Activated CD8-positive, alpha-beta memory T cell treated with anti-CD3 and anti-CD28 coated beads, Interleukin-2, amount 50 U/mL, for 1 hour (primary cell): ENCODE measurements at regions not wholly inside any gene's neighbourhood (a gene's known extent, or its start where the extent isn't known, plus 50 kb on each side); places are given as distances from the start of the nearest gene placed in this dataset.

Experiments used
- DNase-seq: peaks from one replicate; pipeline ENCODE4 v3.0.0-alpha.2; 2020; ENCODE audit errors: extremely low read depth

- no peak for DNase-seq
Measured at GRCh38 chr14:71597955-71598660, 334.1 kb upstream of the RGS6 start.

GRCh38 chr14:71600309-71600708, 331.9 kb upstream of the RGS6 start:
- DNase-seq: no peak

GRCh38 chr14:71602524-71602923, 329.7 kb upstream of the RGS6 start:
- no peak for DNase-seq

- DNase-seq: no peak
Measured at GRCh38 chr14:71604231-71604630, 328.0 kb upstream of the RGS6 start.

GRCh38 chr14:71606064-71606463, 326.2 kb upstream of the RGS6 start:
- DNase-seq: no peak

GRCh38 chr14:71606575-71606974, 325.7 kb upstream of the RGS6 start:
- DNase-seq: no peak

- no peak for DNase-seq
Measured at GRCh38 chr14:71607056-71607455, 325.2 kb upstream of the RGS6 start.

- DNase-seq: no peak
Measured at GRCh38 chr14:71610149-71610548, 322.1 kb upstream of the RGS6 start.

- no peak for DNase-seq
Measured at GRCh38 chr14:71610797-71611196, 321.4 kb upstream of the RGS6 start.

- DNase-seq: no peak
Measured at GRCh38 chr14:71613168-71613567, 319.1 kb upstream of the RGS6 start.

GRCh38 chr14:71616013-71616412, 316.2 kb upstream of the RGS6 start:
- no peak for DNase-seq

GRCh38 chr14:71618047-71618446, 314.2 kb upstream of the RGS6 start:
- no peak for DNase-seq

GRCh38 chr14:71618716-71619115, 313.5 kb upstream of the RGS6 start:
- DNase-seq: no peak

- DNase-seq: no peak
Measured at GRCh38 chr14:71619472-71619871, 312.8 kb upstream of the RGS6 start.

GRCh38 chr14:71620401-71620800, 311.8 kb upstream of the RGS6 start:
- no peak for DNase-seq

- no peak for DNase-seq
Measured at GRCh38 chr14:71621276-71621675, 311.0 kb upstream of the RGS6 start.

GRCh38 chr14:71621980-71622605, 310.1 kb upstream of the RGS6 start:
- DNase-seq: no peak

- no peak for DNase-seq
Measured at GRCh38 chr14:71623939-71624338, 308.3 kb upstream of the RGS6 start.

GRCh38 chr14:71625175-71625574, 307.1 kb upstream of the RGS6 start:
- no peak for DNase-seq

GRCh38 chr14:71625891-71626701, 306.1 kb upstream of the RGS6 start:
- no peak for DNase-seq

- DNase-seq: no peak
Measured at GRCh38 chr14:71628433-71628832, 303.8 kb upstream of the RGS6 start.

GRCh38 chr14:71629250-71629649, 303.0 kb upstream of the RGS6 start:
- DNase-seq: no peak
